Gastroesophageal sphincter (tissue), 4 donors: ENCODE measurements at regions not wholly inside any gene's neighbourhood (a gene's known extent, or its start where the extent isn't known, plus 50 kb on each side); places are given as distances from the start of the nearest gene placed in this dataset.

ENCODE experiments used
- ATAC-seq: fragments of 150-250 bp; one replicate; pipeline ENCODE4 v1.9.1; 2016; ENCODE audit warnings: mild to moderate bottlenecking, moderate library complexity
- H3K27ac ChIP-seq, 4 donors: fragments of 200-600 bp; sonication (generic) in 3 of 4; 1 replicate in 3 of 4; 2 replicates in 1 of 4; pipeline ENCODE4 v1.5.1; 2016 to 2019
- H3K27me3 ChIP-seq: fragments of 200-600 bp; sonication (generic); one replicate; pipeline ENCODE4 v1.5.1; 2019
- H3K36me3 ChIP-seq, 2 donors: fragments of 200-600 bp; sonication (generic); one replicate each; pipeline ENCODE4 v1.5.1; 2019; ENCODE audit warnings: control low read depth in 1 of 2
- H3K4me1 ChIP-seq, 3 donors: fragments of 200-600 bp; sonication (generic); 1 replicate in 2 of 3; 2 replicates in 1 of 3; pipeline ENCODE4 v1.5.1; 2016 to 2019; ENCODE audit warnings: control low read depth in 2 of 3
- H3K4me3 ChIP-seq, 2 donors: fragments of 200-600 bp; sonication (generic); one replicate each; pipeline ENCODE4 v1.5.1; 2019; ENCODE audit warnings: mild to moderate bottlenecking in 1 of 2, moderate library complexity in 1 of 2
- H3K9me3 ChIP-seq, 3 donors: fragments of 200-600 bp; sonication (generic); one replicate each; pipeline ENCODE4 v1.5.1; 2017 to 2019; ENCODE audit warnings: control low read depth in 2 of 3
- EP300 ChIP-seq: sonication (generic); formaldehyde crosslinking; IDR thresholded peaks from one replicate; pipeline ENCODE4 v1.6.1; 2017; ENCODE audit warnings: antibody characterized with exemption, mild to moderate bottlenecking
- POLR2A ChIP-seq, 2 donors: fragments of 450-650 bp; IDR thresholded peaks; one replicate each; pipeline ENCODE4 v1.6.1; 2017; ENCODE audit warnings: antibody characterized with exemption in 2 of 2, mild to moderate bottlenecking in 2 of 2, moderate library complexity in 1 of 2
- POLR2AphosphoS5 ChIP-seq: sonication (generic); formaldehyde crosslinking; IDR thresholded peaks from one replicate; pipeline ENCODE4 v1.6.1; 2017; ENCODE audit warnings: antibody characterized with exemption
- WGBS, 2 donors: methylation state at CpG; one replicate each; pipeline ENCODE4 v1.1.5; 2018; ENCODE audit warnings: low coverage in 1 of 2; 5-methylcytosine and 5-hydroxymethylcytosine counted together
- TF ChIP-seq, protein P1 (sequence below), 4 experiments: fragments of 200-600 bp in 2 of 4; fragments of 450-650 bp in 2 of 4; sonication (generic) in 1 of 4; IDR thresholded peaks; one replicate each; pipeline ENCODE4 v1.5.1; 2017 to 2019; ENCODE audit warnings: antibody characterized with exemption in 4 of 4, mild to moderate bottlenecking in 2 of 4, moderate library complexity in 2 of 4

DNA sequence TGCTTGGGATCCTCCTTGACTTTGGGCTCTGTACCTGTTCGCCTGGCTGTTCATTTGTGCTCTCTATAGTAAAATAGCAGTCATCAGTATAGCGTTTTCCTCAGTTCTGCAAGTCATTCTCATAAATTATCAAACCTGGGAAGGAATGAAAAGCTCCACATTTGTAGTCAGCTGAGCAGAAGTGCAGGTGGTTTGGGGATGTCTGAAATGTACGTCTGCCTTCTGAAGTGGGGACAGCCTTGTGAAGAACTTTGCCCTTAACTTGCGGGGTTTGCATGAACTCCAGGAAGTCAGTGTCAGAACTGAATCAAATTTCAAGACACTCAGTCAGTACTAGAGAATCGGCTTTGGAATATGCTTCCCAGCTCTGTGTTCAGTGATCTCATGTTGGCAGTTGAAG, 358.3 kb upstream of the PRKCQ start:
- Histone ChIP-seq H3K27me3 (no peaks in the 10 kb centered on the region), H3K4me3 (no peak overlapping the region), H3K4me1 (no peaks in the 10 kb centered on the region), H3K9me3 (peaks cover 0 to 11% (median 0%) of the 10 kb centered on the region in 3 donors), H3K27ac (no peak overlapping the region), H3K36me3 (no peaks in the 10 kb centered on the region)
- WGBS, 2 donors: 77 to 80% methylated on average over 5 of the region's 5 CpGs
- no peak for ATAC-seq
- TF ChIP-seq EP300: no peak
- no peak for TF ChIP-seq POLR2AphosphoS5
- TF ChIP-seq, protein P1, sequence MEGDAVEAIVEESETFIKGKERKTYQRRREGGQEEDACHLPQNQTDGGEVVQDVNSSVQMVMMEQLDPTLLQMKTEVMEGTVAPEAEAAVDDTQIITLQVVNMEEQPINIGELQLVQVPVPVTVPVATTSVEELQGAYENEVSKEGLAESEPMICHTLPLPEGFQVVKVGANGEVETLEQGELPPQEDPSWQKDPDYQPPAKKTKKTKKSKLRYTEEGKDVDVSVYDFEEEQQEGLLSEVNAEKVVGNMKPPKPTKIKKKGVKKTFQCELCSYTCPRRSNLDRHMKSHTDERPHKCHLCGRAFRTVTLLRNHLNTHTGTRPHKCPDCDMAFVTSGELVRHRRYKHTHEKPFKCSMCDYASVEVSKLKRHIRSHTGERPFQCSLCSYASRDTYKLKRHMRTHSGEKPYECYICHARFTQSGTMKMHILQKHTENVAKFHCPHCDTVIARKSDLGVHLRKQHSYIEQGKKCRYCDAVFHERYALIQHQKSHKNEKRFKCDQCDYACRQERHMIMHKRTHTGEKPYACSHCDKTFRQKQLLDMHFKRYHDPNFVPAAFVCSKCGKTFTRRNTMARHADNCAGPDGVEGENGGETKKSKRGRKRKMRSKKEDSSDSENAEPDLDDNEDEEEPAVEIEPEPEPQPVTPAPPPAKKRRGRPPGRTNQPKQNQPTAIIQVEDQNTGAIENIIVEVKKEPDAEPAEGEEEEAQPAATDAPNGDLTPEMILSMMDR (IDR thresholded peaks at IDR 0.05): no peak
- TF ChIP-seq POLR2A (IDR thresholded peaks at IDR 0.05): no peak

DNA sequence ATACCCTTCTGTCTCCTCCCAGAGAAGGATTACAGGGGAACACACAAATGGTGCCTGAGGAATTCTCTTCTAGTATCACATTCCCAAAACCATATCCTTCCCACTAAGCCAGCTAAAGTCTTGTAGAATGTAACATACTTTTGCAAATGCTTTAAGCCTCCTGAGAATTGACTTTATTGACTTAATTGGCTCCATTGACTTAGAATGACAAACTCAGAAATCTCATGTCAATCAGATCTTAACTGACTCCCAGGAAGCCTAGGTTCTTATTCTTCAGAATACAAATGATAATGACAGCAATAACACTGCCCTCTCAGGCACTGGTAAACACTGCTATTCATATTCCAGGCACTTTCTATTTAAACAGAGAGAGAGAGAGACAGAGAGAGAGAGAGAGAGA, 356.9 kb upstream of the PRKCQ start:
- no peak for TF ChIP-seq EP300
- TF ChIP-seq, protein P1 (IDR thresholded peaks at IDR 0.05): no peak
- no peak for TF ChIP-seq POLR2A (IDR thresholded peaks at IDR 0.05)
- TF ChIP-seq POLR2AphosphoS5: no peak
- H3K27ac ChIP-seq: no peak overlapping the region
- H3K4me1 ChIP-seq: no peaks in the 10 kb centered on the region
- no peaks in the 10 kb centered on the region for H3K27me3 ChIP-seq
- H3K9me3 ChIP-seq: peaks cover 0 to 11% (median 0%) of the 10 kb centered on the region in 3 donors
- H3K36me3 ChIP-seq: no peaks in the 10 kb centered on the region
- ATAC-seq: no peak
- no peak overlapping the region for H3K4me3 ChIP-seq

DNA sequence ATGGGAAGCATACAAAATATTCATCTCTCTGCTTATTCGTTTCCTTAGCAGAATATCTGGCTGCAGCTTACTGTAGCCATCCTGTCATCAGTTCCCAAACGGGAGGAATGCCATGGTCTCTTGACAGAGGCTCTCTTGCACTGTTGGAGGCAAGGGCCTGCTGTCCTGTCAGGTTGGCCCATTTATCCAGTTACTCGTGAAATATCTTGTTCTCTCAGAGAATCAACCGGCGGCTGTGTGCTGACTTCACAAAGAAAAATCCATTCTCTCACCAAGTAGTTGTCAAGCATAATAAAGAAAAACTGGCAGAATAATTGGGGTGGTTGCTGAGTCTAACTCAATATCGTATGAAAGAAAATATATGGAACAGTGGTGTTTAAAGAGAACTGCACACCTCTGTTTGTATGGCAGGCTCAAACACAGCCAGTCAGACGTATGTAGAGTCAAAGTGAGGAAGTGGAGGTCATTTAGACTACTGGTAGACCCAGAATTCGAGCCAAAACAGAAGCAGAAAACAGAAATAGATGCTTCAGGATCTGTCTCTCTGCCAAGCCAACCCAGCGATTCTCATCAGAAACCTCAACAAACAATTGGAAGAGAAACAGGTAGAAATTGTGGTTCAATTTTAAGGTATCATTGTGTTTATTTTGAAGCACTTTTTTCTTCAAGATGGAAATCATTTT, 349.2 kb upstream of the PRKCQ start:
- Histone ChIP-seq H3K27me3 (no peaks in the 10 kb centered on the region), H3K4me3 (no peak overlapping the region), H3K36me3 (no peaks in the 10 kb centered on the region), H3K27ac (no peak overlapping the region), H3K9me3 (no peaks in the 10 kb centered on the region), H3K4me1 (peaks cover 0 to 4% (median 0%) of the 10 kb centered on the region in 3 donors)
- TF ChIP-seq POLR2A (IDR thresholded peaks at IDR 0.05): no peak
- TF ChIP-seq POLR2AphosphoS5: no peak
- TF ChIP-seq EP300: no peak
- TF ChIP-seq, protein P1 (IDR thresholded peaks at IDR 0.05): no peak
- ATAC-seq: no peak
- 37 to 61% methylated on average over 3 to 7 of the region's 9 CpGs for WGBS, 2 donors

DNA sequence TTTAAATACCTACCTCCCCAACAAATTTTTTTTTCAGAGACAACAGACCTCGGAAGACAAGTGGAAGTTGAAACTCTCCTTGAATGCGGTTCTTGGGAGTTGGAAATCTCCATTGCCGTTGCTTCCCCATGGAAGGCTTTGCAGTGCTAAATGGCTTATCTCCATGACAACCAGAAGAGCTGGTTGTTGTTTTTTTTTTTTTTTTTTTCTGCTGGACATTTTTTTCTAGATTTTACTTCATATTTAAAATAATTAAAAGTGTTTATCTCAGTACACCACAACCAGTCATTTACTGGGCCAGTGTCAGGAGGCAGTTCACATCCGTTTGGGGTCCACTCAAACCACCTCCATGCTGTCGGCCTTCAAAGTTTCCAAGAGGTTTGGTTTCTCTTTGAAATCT, 348.5 kb upstream of the PRKCQ start:
- H3K9me3 ChIP-seq: no peaks in the 10 kb centered on the region
- H3K27me3 ChIP-seq: no peaks in the 10 kb centered on the region
- no peak overlapping the region for H3K4me3 ChIP-seq
- no peaks in the 10 kb centered on the region for H3K36me3 ChIP-seq
- peaks cover 0 to 9% (median 0%) of the 10 kb centered on the region in 3 donors for H3K4me1 ChIP-seq
- no peak for ATAC-seq
- no peak for TF ChIP-seq POLR2AphosphoS5
- no peak for TF ChIP-seq EP300
- TF ChIP-seq, protein P1 (IDR thresholded peaks at IDR 0.05): no peak
- TF ChIP-seq POLR2A (IDR thresholded peaks at IDR 0.05): no peak
- WGBS, 2 donors: 65 to 85% methylated on average over 4 to 5 of the region's 5 CpGs
- no peak overlapping the region for H3K27ac ChIP-seq

DNA sequence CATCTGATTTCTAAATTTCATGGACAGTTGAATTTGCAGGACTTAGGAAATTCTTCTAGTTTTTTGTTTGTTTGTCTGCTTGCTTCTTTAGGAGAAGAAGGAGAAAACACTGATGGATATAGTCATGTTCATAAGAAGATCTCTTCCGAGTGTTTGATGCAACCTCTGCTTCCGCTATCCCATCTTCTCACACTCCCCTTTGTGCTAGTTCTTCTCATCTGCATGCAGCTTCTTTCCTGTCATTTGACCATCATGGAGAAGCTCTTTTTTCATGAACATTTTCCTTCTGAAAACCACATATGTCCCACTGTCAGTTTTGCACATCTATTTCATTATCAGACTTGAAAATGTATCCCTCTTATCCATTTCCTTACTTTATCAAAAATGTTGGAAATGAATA, 346.9 kb upstream of the PRKCQ start:
- H3K27me3 ChIP-seq: no peaks in the 10 kb centered on the region
- ATAC-seq: no peak
- no peaks in the 10 kb centered on the region for H3K36me3 ChIP-seq
- H3K4me1 ChIP-seq: peaks cover 0 to 9% (median 0%) of the 10 kb centered on the region in 3 donors
- H3K9me3 ChIP-seq: no peaks in the 10 kb centered on the region
- no peak overlapping the region for H3K4me3 ChIP-seq
- TF ChIP-seq, protein P1 (IDR thresholded peaks at IDR 0.05): no peak
- no peak for TF ChIP-seq POLR2A (IDR thresholded peaks at IDR 0.05)
- no peak overlapping the region for H3K27ac ChIP-seq
- 84 to 100% methylated on average over 2 of the region's 2 CpGs for WGBS, 2 donors
